ENCODE measurements at regions not wholly inside any gene's neighbourhood (a gene's known extent, or its start where the extent isn't known, plus 50 kb on each side); places are given as distances from the start of the nearest gene placed in this dataset.

GRCh38 chr5:130452744-130453143 lies 548.5 kb downstream of the CHSY3 start:
- Histone ChIP-seq H2AFZ (no peak overlapping the region), H3K27me3 (ENCODE audit: insufficient read depth) (no peaks in the 10 kb centered on the region), H3K9me2 (ENCODE audit: insufficient read depth) (no peaks in the 10 kb centered on the region), H3K36me3 (ENCODE audit: insufficient read depth) (no peaks in the 10 kb centered on the region), H3K4me3 (no peak overlapping the region), H3K4me1 (ENCODE audit: insufficient read depth) (no peaks in the 10 kb centered on the region), H4K20me1 (replicated peaks; ENCODE audit: insufficient read depth) (no peaks in the 10 kb centered on the region), H3K4me2 (no peak overlapping the region), H3K27ac (ENCODE audit: low read depth) (no peak overlapping the region), H3F3A (replicated peaks; ENCODE audit: low read depth) (no peaks in the 10 kb centered on the region), H3K79me2 (replicated peaks; ENCODE audit: insufficient read depth) (no peaks in the 10 kb centered on the region)
- H3K27ac Mint-ChIP-seq: no peak overlapping the region
- peaks cover 1% of the 10 kb centered on the region for H3K27me3 Mint-ChIP-seq (ENCODE audit: insufficient read depth, low read depth, poor library complexity)
- no peak overlapping the region for H3K4me3 Mint-ChIP-seq
- ATAC-seq (no peak), DNase-seq (ENCODE audit: low spot score) (no peak)
- no peaks in the 10 kb centered on the region for H3K4me1 Mint-ChIP-seq
- H3K36me3 Mint-ChIP-seq (ENCODE audit: low read depth): peaks cover 14% of the 10 kb centered on the region
- no peak for TF ChIP-seq POLR2AphosphoS5 (IDR thresholded peaks at IDR 0.05; ENCODE audit: low read depth)
- no peak for TF ChIP-seq JUNB (IDR thresholded peaks at IDR 0.05; ENCODE audit: unreplicated experiment)
- no peak for TF ChIP-seq REST (IDR thresholded peaks at IDR 0.05; ENCODE audit: unreplicated experiment)
- no peak for TF ChIP-seq ETS1 (IDR thresholded peaks at IDR 0.05)
- no peak for TF ChIP-seq EZH2 (IDR thresholded peaks at IDR 0.05; ENCODE audit: low read depth, unreplicated experiment)
- no peak for TF ChIP-seq ZNF114 (CRISPR knock-in tag; IDR thresholded peaks at IDR 0.05)
- no peak for TF ChIP-seq NANOG (IDR thresholded peaks at IDR 0.05; ENCODE audit: borderline replicate concordance)
- TF ChIP-seq ZNF462 (CRISPR knock-in tag; IDR thresholded peaks at IDR 0.05): no peak
- peaks cover 31% of the 10 kb centered on the region for H3K9me3 Mint-ChIP-seq

Data from GM23338 (cell line).